K562 (cell line): ENCODE measurements at regions not wholly inside any gene's neighbourhood (a gene's known extent, or its start where the extent isn't known, plus 50 kb on each side); places are given as distances from the start of the nearest gene placed in this dataset.

Experiments
- ATAC-seq: fragments of 200-7000 bp; cut with Tn5 transposase; 3 replicates; pipeline ENCODE4 v1.9.1; 2020; ENCODE audit warnings: moderate library complexity
- BruUV-seq: library from RNA; stranded (reverse); fragments of 400-500 nt; replicated peaks from 2 replicates; lab custom pipeline; 2021; lab: Mats Ljungman, UMichigan
- CTCF ChIA-PET: fragments of 300-600 bp; formaldehyde crosslinking; extraction: SDS; loops from one replicate; lab custom pipeline; 2021; ENCODE audit warnings: low intra/inter-chr PET ratio; lab: Yijun Ruan, JAX
- POLR2A ChIA-PET: fragments of 300-600, 350-650 bp; sonication (Branson Sonifier 250); formaldehyde crosslinking; extraction: SDS; loops from one replicate; lab custom pipeline; 2021; ENCODE audit warnings: antibody characterized with exemption, inconsistent platforms; lab: Yijun Ruan, JAX
- DNase-seq, 4 experiments: peaks; one replicate each; pipeline versions ENCODE4 v3.0.0 to v3.0.0-alpha.2; 2011 to 2018; ENCODE audit warnings: low spot score in 3 of 4, mixed read lengths in 3 of 4; ENCODE audit errors: extremely low read depth in 1 of 4
- FAIRE-seq: peaks from 2 replicates; lab custom pipeline; 2011; peaks lifted over from hg19 to GRCh38; lab: Jason Lieb, UNC
- H2AFZ ChIP-seq: 2 replicates; pipeline ENCODE4 v1.6.0; 2011; ENCODE audit warnings: low read depth, low read length, control low read depth, inconsistent platforms
- H3K27ac ChIP-seq: fragments of 200-600 bp; 3 replicates; pipeline ENCODE4 v1.8.0; 2011; ENCODE audit warnings: low read depth, mild to moderate bottlenecking, control low read depth, inconsistent platforms, low read length, moderate library complexity, mixed read lengths; ENCODE audit errors: extremely low read depth
- H3K27me3 ChIP-seq, 2 experiments: fragments of 300-600 bp in 1 of 2; 2 replicates in 1 of 2; 3 replicates in 1 of 2; pipeline versions ENCODE4 v1.6.0 to v1.8.0; 2011; ENCODE audit warnings: inconsistent platforms in 2 of 2, low read length in 2 of 2, mild to moderate bottlenecking in 1 of 2, mixed read lengths in 1 of 2, moderate library complexity in 1 of 2; ENCODE audit not compliant: control insufficient read depth in 2 of 2, insufficient read depth in 2 of 2
- H3K36me3 ChIP-seq: fragments of 300-600 bp; 3 replicates; pipeline ENCODE4 v1.8.0; 2011; ENCODE audit warnings: mild to moderate bottlenecking, low read length, inconsistent platforms; ENCODE audit not compliant: control insufficient read depth, insufficient read depth
- H3K4me1 ChIP-seq, 2 experiments: fragments of 200-600 bp in 1 of 2; replicated peaks in 1 of 2; 2 replicates in 1 of 2; 3 replicates in 1 of 2; pipeline versions ENCODE4 v1.5.1 to v1.8.0; 2011; ENCODE audit warnings: inconsistent platforms in 2 of 2, low read length in 2 of 2, mild to moderate bottlenecking in 1 of 2, mixed read lengths in 1 of 2, moderate library complexity in 1 of 2; ENCODE audit not compliant: control insufficient read depth in 2 of 2, insufficient read depth in 2 of 2
- H3K4me2 ChIP-seq: 2 replicates; pipeline ENCODE4 v1.6.1; 2011; ENCODE audit warnings: low read length, control low read depth, inconsistent platforms, mixed read lengths; ENCODE audit not compliant: insufficient read depth
- H3K4me3 ChIP-seq: fragments of 200-600 bp; sonication (generic), shearing (Covaris generic); 2 replicates; pipeline ENCODE4 v1.5.1; 2016; ENCODE audit warnings: control low read depth, inconsistent platforms
- H3K79me2 ChIP-seq: fragments of 200-600 bp; 3 replicates; pipeline ENCODE4 v1.8.0; 2011; ENCODE audit warnings: low read length, inconsistent platforms; ENCODE audit not compliant: control insufficient read depth, insufficient read depth
- H3K9ac ChIP-seq, 2 experiments: 2 replicates each; pipeline versions ENCODE4 v1.6.0 to v1.6.1; 2011; ENCODE audit warnings: low read depth in 2 of 2, low read length in 2 of 2, control low read depth in 1 of 2, inconsistent platforms in 1 of 2, mild to moderate bottlenecking in 1 of 2, mixed read lengths in 1 of 2; ENCODE audit not compliant: insufficient read depth in 1 of 2
- H3K9me1 ChIP-seq: one replicate; pipeline ENCODE4 v1.6.0; 2011; ENCODE audit warnings: inconsistent platforms, mild to moderate bottlenecking, low read length, moderate library complexity; ENCODE audit not compliant: control insufficient read depth, insufficient read depth
- H3K9me3 ChIP-seq: replicated peaks from 2 replicates; pipeline ENCODE4 v1.5.1; 2011; ENCODE audit warnings: low read depth, low read length, inconsistent platforms; ENCODE audit not compliant: control insufficient read depth, insufficient read depth
- H4K20me1 ChIP-seq: replicated peaks from 2 replicates; pipeline ENCODE4 v1.6.1; 2011; ENCODE audit warnings: low read length, inconsistent platforms, mixed read lengths; ENCODE audit not compliant: control insufficient read depth, insufficient read depth
- PTBP1 ChIP-seq: fragments of 200-400 bp; formaldehyde crosslinking; IDR thresholded peaks from 2 replicates; pipeline ENCODE4 v1.6.1; 2017; ENCODE audit warnings: low read depth, low read length
- WGBS: fragments of 100-300 bp; shearing (Covaris generic); methylation state at CpG from one replicate; pipeline ENCODE4 v1.1.6; 2016; ENCODE audit warnings: low coverage, mixed read lengths; ENCODE audit not compliant: insufficient coverage; ENCODE audit errors: missing lambda C conversion rate; 5-methylcytosine and 5-hydroxymethylcytosine counted together
- in situ Hi-C: fragments of 300-500 bp; cut with MboI; formaldehyde crosslinking; loops from 4 replicates; pipeline ENCODE4 v1.15.0; 2018; ENCODE audit warnings: inconsistent platforms, mixed read lengths
- intact Hi-C: fragments of 100-400 bp; cut with micrococcal nuclease; formaldehyde crosslinking; loops from 2 replicates; pipeline ENCODE4 v1.14.2; 2022
- TF ChIP-seq, protein P1 (sequence below): fragments of 250-450 bp; sonication (Bioruptor Pico); IDR thresholded peaks from 2 replicates; pipeline ENCODE4 v1.4.0; 2020
- TF ChIP-seq, protein P2 (sequence below): sonication (generic); formaldehyde crosslinking; IDR thresholded peaks from 2 replicates; pipeline ENCODE4 v1.8.1; 2023; ENCODE audit warnings: mild to moderate bottlenecking, missing genetic modification reagents

DNA sequence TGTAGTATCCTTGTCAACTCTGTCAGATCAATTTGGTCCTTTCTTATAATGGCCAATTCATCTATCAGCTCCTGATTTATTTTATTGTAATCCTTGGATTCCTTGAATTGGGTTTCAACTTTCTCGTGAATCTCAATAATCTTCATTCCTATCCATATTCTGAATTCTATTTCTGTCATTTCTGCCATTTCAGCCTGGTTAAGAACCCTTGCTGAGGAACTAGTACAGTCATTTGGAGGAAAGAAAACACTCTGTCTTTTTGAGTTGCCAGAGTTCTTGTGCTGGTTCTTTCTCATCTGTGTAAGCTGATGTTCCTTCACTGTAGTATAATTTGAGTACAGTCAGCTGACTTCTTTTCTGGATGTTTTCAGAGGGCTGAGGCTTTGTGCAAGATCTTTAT lies 84.5 kb downstream of the CETN3 start:
- Histone ChIP-seq H3K9ac (no peak overlapping the region), H3K4me2 (no peak overlapping the region), H3K27me3 (peaks cover 0 to 4% of the 10 kb centered on the region in 2 experiments; a peak in 1 of 5 replicates), H3K4me1 (no peaks in the 10 kb centered on the region), H3K36me3 (no peaks in the 10 kb centered on the region), H4K20me1 (no peaks in the 10 kb centered on the region), H3K4me3 (no peak overlapping the region), H3K9me1 (no peaks in the 10 kb centered on the region), H3K79me2 (no peaks in the 10 kb centered on the region), H3K9me3 (no peaks in the 10 kb centered on the region), H3K27ac (no peak overlapping the region), H2AFZ (no peak overlapping the region)
- intact Hi-C loops: no loop called here
- POLR2A ChIA-PET: no interaction called here
- TF ChIP-seq, protein P1, sequence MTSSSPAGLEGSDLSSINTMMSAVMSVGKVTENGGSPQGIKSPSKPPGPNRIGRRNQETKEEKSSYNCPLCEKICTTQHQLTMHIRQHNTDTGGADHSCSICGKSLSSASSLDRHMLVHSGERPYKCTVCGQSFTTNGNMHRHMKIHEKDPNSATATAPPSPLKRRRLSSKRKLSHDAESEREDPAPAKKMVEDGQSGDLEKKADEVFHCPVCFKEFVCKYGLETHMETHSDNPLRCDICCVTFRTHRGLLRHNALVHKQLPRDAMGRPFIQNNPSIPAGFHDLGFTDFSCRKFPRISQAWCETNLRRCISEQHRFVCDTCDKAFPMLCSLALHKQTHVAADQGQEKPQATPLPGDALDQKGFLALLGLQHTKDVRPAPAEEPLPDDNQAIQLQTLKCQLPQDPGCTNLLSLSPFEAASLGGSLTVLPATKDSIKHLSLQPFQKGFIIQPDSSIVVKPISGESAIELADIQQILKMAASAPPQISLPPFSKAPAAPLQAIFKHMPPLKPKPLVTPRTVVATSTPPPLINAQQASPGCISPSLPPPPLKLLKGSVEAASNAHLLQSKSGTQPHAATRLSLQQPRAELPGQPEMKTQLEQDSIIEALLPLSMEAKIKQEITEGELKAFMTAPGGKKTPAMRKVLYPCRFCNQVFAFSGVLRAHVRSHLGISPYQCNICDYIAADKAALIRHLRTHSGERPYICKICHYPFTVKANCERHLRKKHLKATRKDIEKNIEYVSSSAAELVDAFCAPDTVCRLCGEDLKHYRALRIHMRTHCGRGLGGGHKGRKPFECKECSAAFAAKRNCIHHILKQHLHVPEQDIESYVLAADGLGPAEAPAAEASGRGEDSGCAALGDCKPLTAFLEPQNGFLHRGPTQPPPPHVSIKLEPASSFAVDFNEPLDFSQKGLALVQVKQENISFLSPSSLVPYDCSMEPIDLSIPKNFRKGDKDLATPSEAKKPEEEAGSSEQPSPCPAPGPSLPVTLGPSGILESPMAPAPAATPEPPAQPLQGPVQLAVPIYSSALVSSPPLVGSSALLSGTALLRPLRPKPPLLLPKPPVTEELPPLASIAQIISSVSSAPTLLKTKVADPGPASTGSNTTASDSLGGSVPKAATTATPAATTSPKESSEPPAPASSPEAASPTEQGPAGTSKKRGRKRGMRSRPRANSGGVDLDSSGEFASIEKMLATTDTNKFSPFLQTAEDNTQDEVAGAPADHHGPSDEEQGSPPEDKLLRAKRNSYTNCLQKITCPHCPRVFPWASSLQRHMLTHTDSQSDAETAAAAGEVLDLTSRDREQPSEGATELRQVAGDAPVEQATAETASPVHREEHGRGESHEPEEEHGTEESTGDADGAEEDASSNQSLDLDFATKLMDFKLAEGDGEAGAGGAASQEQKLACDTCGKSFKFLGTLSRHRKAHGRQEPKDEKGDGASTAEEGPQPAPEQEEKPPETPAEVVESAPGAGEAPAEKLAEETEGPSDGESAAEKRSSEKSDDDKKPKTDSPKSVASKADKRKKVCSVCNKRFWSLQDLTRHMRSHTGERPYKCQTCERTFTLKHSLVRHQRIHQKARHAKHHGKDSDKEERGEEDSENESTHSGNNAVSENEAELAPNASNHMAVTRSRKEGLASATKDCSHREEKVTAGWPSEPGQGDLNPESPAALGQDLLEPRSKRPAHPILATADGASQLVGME (CRISPR knock-in tag): no peak
- TF ChIP-seq, protein P2, sequence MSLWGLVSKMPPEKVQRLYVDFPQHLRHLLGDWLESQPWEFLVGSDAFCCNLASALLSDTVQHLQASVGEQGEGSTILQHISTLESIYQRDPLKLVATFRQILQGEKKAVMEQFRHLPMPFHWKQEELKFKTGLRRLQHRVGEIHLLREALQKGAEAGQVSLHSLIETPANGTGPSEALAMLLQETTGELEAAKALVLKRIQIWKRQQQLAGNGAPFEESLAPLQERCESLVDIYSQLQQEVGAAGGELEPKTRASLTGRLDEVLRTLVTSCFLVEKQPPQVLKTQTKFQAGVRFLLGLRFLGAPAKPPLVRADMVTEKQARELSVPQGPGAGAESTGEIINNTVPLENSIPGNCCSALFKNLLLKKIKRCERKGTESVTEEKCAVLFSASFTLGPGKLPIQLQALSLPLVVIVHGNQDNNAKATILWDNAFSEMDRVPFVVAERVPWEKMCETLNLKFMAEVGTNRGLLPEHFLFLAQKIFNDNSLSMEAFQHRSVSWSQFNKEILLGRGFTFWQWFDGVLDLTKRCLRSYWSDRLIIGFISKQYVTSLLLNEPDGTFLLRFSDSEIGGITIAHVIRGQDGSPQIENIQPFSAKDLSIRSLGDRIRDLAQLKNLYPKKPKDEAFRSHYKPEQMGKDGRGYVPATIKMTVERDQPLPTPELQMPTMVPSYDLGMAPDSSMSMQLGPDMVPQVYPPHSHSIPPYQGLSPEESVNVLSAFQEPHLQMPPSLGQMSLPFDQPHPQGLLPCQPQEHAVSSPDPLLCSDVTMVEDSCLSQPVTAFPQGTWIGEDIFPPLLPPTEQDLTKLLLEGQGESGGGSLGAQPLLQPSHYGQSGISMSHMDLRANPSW (CRISPR knock-in tag): no peak
- no peak for TF ChIP-seq PTBP1
- FAIRE-seq (no peak), DNase-seq (no peak), ATAC-seq (no peak)
- in situ Hi-C loops: no loop called here
- BruUV-seq: no TSS peak
- WGBS: 0% methylated on average over 1 of the region's 1 CpG
- CTCF ChIA-PET: no interaction called here
